Neural progenitor cell (in vitro differentiated cells): ENCODE measurements at regions not wholly inside any gene's neighbourhood (a gene's known extent, or its start where the extent isn't known, plus 50 kb on each side); places are given as distances from the start of the nearest gene placed in this dataset.

Experiments
- EZH2 ChIP-seq: fragments of 200-600 bp; sonication (generic); IDR thresholded peaks from 2 replicates; pipeline ENCODE4 v1.6.1; 2017; ENCODE audit warnings: antibody characterized with exemption, mild to moderate bottlenecking, moderate library complexity
- EZH2phosphoT487 ChIP-seq: fragments of 200-600 bp; sonication (generic); IDR thresholded peaks from 2 replicates; pipeline ENCODE4 v1.6.1; 2017; ENCODE audit warnings: antibody characterized with exemption
- TF ChIP-seq, protein P1 (sequence below): fragments of 200-600 bp; sonication (generic); IDR thresholded peaks from 2 replicates; pipeline ENCODE4 v1.5.1; 2017; ENCODE audit warnings: antibody characterized with exemption, mild to moderate bottlenecking

DNA sequence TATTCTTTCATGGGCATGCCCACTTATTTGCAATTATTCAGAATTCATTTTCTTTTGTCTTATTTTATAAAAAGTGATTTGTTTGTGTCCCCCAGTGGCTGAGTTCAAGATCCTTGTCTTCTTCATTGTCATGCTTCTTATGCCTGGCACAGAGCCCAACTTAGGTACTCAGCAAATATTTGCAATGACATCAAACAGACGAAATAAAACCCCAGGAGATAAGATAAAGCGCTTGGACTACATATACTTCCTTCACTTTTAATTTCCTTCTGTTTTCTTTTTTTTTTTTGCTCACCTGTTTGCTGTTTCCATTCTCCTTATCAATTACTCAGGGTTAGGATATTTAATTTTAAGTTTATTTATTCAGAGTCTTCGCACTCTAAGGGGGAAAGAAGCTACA lies 225.0 kb downstream of the SDHAF3 start:
- TF ChIP-seq, protein P1, sequence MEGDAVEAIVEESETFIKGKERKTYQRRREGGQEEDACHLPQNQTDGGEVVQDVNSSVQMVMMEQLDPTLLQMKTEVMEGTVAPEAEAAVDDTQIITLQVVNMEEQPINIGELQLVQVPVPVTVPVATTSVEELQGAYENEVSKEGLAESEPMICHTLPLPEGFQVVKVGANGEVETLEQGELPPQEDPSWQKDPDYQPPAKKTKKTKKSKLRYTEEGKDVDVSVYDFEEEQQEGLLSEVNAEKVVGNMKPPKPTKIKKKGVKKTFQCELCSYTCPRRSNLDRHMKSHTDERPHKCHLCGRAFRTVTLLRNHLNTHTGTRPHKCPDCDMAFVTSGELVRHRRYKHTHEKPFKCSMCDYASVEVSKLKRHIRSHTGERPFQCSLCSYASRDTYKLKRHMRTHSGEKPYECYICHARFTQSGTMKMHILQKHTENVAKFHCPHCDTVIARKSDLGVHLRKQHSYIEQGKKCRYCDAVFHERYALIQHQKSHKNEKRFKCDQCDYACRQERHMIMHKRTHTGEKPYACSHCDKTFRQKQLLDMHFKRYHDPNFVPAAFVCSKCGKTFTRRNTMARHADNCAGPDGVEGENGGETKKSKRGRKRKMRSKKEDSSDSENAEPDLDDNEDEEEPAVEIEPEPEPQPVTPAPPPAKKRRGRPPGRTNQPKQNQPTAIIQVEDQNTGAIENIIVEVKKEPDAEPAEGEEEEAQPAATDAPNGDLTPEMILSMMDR = no peak
- TF ChIP-seq EZH2 (no peak), EZH2phosphoT487 (no peak)
